ENCODE measurements at regions not wholly inside any gene's neighbourhood (a gene's known extent, or its start where the extent isn't known, plus 50 kb on each side); places are given as distances from the start of the nearest gene placed in this dataset.

DNA sequence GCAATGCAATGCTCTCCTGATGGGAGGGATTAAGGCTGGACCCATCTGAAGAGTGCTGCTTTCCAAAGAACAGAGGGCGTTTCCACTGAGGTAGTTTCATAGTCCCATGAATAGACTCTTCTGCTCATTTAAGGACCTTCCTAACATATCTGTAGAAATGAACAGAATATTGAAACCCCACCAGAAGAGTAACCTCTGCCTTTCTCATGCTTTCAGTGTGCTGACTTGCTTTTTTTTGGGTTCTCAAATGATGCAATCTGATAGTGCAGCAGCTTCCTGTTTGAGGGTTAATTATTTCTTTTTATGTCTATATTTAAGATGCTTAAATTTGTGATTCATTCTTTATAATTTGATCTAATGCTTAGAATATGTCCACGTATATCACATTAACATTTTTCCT is 82.2 kb downstream of the GATA3 start:
- peaks cover 2% of the 10 kb centered on the region for H3K9me3 ChIP-seq (ENCODE audit: insufficient read depth, low read depth, low read length)
- no peak overlapping the region for H3K4me2 ChIP-seq (ENCODE audit: low read length)

DNA sequence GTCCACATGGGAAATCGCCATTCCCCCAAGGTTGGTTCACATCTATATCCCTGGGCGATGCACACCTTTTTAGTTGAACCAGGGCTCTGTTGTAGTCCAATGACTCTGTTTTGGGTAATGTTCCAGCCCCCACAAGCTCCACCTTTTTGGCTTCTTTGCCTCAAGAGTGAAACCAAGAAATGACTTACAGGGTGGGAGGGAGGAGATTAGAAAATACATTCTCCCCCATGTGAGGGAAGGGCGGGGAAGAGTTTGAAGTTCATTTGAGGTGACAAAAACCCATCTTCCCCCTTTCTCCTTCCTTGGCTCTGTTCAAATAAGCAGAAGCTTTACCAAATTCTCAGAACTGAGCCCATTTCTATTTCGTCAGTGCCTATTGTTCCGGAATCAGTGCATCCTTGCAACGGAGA is 82.8 kb downstream of the GATA3 start:
- Histone ChIP-seq H3K9me3 (ENCODE audit: insufficient read depth, low read depth, low read length) (peaks cover 2% of the 10 kb centered on the region), H3K36me3 (ENCODE audit: control insufficient read depth in 1 of 2, insufficient read depth in 2 of 2, low read length in 2 of 2) (no peaks in the 10 kb centered on the region), H3K4me2 (ENCODE audit: low read length) (no peak overlapping the region), H3K4me3 (ENCODE audit: low read depth, low read length) (no peak overlapping the region), H3K4ac (ENCODE audit: low read depth, low read length) (no peak overlapping the region), H2BK12ac (ENCODE audit: low read length) (no peak overlapping the region), H2BK5ac (ENCODE audit: low read depth, low read length, poor library complexity) (no peak overlapping the region), H4K12ac (ENCODE audit: low read depth, low read length) (no peak overlapping the region), H2AK5ac (ENCODE audit: low read length) (no peak overlapping the region), H3K27me3 (ENCODE audit: insufficient read depth, low read length) (no peaks in the 10 kb centered on the region), H3K79me1 (ENCODE audit: low read length) (no peaks in the 10 kb centered on the region), H3K14ac (ENCODE audit: low read length) (no peak overlapping the region), H4K91ac (ENCODE audit: low read depth, low read length) (no peak overlapping the region), H3K18ac (ENCODE audit: low read length) (no peak overlapping the region), H3K9ac (ENCODE audit: low read length) (no peak overlapping the region), H3K23ac (ENCODE audit: low read length) (no peak overlapping the region), H2AFZ (ENCODE audit: insufficient read depth, low read length, poor library complexity) (no peak overlapping the region), H2BK120ac (ENCODE audit: insufficient read depth, low read length, poor library complexity) (no peak overlapping the region), H3K4me1 (ENCODE audit: control insufficient read depth in 1 of 2, insufficient read depth in 2 of 2, low read length in 2 of 2) (no peaks in the 10 kb centered on the region), H3K27ac (ENCODE audit: low read depth, low read length) (no peak overlapping the region), H4K8ac (ENCODE audit: low read depth, low read length) (no peak overlapping the region), H3K79me2 (ENCODE audit: control insufficient read depth, insufficient read depth, low read length, poor library complexity) (no peaks in the 10 kb centered on the region)
- no CpG with 5 or more reads among the region's 6 CpGs for WGBS (ENCODE audit: extremely low coverage, insufficient coverage, insufficient read length)
- DNase-seq: no peak

More for the DNA sequence above, 82.2 kb downstream of the GATA3 start:
- Histone ChIP-seq H3K23ac (ENCODE audit: low read length) (no peak overlapping the region), H4K91ac (ENCODE audit: low read depth, low read length) (no peak overlapping the region), H4K8ac (ENCODE audit: low read depth, low read length) (no peak overlapping the region), H3K4me1 (ENCODE audit: control insufficient read depth in 1 of 2, insufficient read depth in 2 of 2, low read length in 2 of 2) (no peaks in the 10 kb centered on the region), H3K79me2 (ENCODE audit: control insufficient read depth, insufficient read depth, low read length, poor library complexity) (no peaks in the 10 kb centered on the region), H3K4me3 (ENCODE audit: low read depth, low read length) (no peak overlapping the region), H3K36me3 (ENCODE audit: control insufficient read depth in 1 of 2, insufficient read depth in 2 of 2, low read length in 2 of 2) (no peaks in the 10 kb centered on the region), H3K79me1 (ENCODE audit: low read length) (no peaks in the 10 kb centered on the region), H3K27me3 (ENCODE audit: insufficient read depth, low read length) (no peaks in the 10 kb centered on the region), H3K14ac (ENCODE audit: low read length) (no peak overlapping the region), H2BK120ac (ENCODE audit: insufficient read depth, low read length, poor library complexity) (no peak overlapping the region), H2AK5ac (ENCODE audit: low read length) (no peak overlapping the region), H3K4ac (ENCODE audit: low read depth, low read length) (no peak overlapping the region), H2AFZ (ENCODE audit: insufficient read depth, low read length, poor library complexity) (no peak overlapping the region), H4K12ac (ENCODE audit: low read depth, low read length) (no peak overlapping the region), H3K27ac (ENCODE audit: low read depth, low read length) (no peak overlapping the region), H3K18ac (ENCODE audit: low read length) (no peak overlapping the region), H3K9ac (ENCODE audit: low read length) (no peak overlapping the region), H2BK12ac (ENCODE audit: low read length) (no peak overlapping the region), H2BK5ac (ENCODE audit: low read depth, low read length, poor library complexity) (no peak overlapping the region)
- DNase-seq: no peak
- WGBS (ENCODE audit: extremely low coverage, insufficient coverage, insufficient read length): no CpG with 5 or more reads among the region's 2 CpGs

DNA sequence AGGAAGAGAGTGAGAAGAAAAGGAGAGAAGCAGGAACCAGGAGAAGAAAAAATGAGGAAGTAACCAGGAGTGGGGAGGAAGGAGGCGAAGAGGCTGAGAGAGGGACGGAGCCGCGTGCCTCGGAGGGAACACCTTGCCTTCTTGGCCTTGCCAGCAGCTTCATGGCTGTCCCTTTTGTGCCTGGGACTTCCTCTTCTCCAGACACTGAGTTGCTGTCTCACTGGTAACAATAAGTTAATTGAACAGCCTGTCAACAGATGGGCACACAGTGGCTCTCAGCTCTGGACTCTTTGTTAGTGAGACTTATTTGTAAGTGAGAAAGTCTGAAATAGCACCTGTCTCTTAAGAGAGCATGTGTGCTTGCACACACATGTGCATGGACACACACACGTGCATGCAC is 83.2 kb downstream of the GATA3 start:
- Histone ChIP-seq H3K4me2 (ENCODE audit: low read length) (no peak overlapping the region), H2AK5ac (ENCODE audit: low read length) (no peak overlapping the region), H3K4ac (ENCODE audit: low read depth, low read length) (no peak overlapping the region), H3K9me3 (ENCODE audit: insufficient read depth, low read depth, low read length) (peaks cover 2% of the 10 kb centered on the region), H2BK120ac (ENCODE audit: insufficient read depth, low read length, poor library complexity) (no peak overlapping the region), H3K27ac (ENCODE audit: low read depth, low read length) (no peak overlapping the region), H4K91ac (ENCODE audit: low read depth, low read length) (no peak overlapping the region), H3K79me1 (ENCODE audit: low read length) (no peaks in the 10 kb centered on the region), H3K4me1 (ENCODE audit: control insufficient read depth in 1 of 2, insufficient read depth in 2 of 2, low read length in 2 of 2) (no peaks in the 10 kb centered on the region), H3K9ac (ENCODE audit: low read length) (no peak overlapping the region), H3K14ac (ENCODE audit: low read length) (no peak overlapping the region), H4K12ac (ENCODE audit: low read depth, low read length) (no peak overlapping the region), H3K27me3 (ENCODE audit: insufficient read depth, low read length) (no peaks in the 10 kb centered on the region), H2BK12ac (ENCODE audit: low read length) (no peak overlapping the region), H3K18ac (ENCODE audit: low read length) (no peak overlapping the region), H2AFZ (ENCODE audit: insufficient read depth, low read length, poor library complexity) (no peak overlapping the region), H3K36me3 (ENCODE audit: control insufficient read depth in 1 of 2, insufficient read depth in 2 of 2, low read length in 2 of 2) (no peaks in the 10 kb centered on the region), H2BK5ac (ENCODE audit: low read depth, low read length, poor library complexity) (no peak overlapping the region), H3K79me2 (ENCODE audit: control insufficient read depth, insufficient read depth, low read length, poor library complexity) (no peaks in the 10 kb centered on the region), H4K8ac (ENCODE audit: low read depth, low read length) (no peak overlapping the region), H3K4me3 (ENCODE audit: low read depth, low read length) (no peak overlapping the region), H3K23ac (ENCODE audit: low read length) (no peak overlapping the region)
- no CpG with 5 or more reads among the region's 6 CpGs for WGBS (ENCODE audit: extremely low coverage, insufficient coverage, insufficient read length)
- no peak for DNase-seq

DNA sequence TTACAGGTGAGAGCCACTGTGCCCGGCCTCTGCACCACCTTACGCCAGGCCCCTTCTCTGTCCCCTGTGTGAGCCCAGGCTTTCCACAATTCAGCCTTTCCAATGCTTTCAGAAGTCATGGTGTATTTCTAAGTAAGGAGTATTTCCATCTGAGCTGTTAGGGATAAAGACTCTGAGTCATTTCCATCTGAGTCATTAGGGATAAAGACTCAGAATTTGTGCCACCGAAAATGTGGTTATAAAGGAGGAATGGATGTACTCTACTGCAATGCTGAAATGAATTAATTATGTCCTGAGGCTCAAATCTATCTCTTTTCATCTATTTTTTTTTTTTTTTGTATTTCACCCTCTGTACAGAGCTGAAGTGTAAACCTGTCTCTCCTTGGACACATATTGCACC is 84.0 kb downstream of the GATA3 start:
- Histone ChIP-seq H2BK120ac (ENCODE audit: insufficient read depth, low read length, poor library complexity) (no peak overlapping the region), H3K27me3 (ENCODE audit: insufficient read depth, low read length) (no peaks in the 10 kb centered on the region), H3K27ac (ENCODE audit: low read depth, low read length) (no peak overlapping the region), H3K4me1 (ENCODE audit: control insufficient read depth in 1 of 2, insufficient read depth in 2 of 2, low read length in 2 of 2) (no peaks in the 10 kb centered on the region), H3K18ac (ENCODE audit: low read length) (no peak overlapping the region), H3K14ac (ENCODE audit: low read length) (no peak overlapping the region), H4K91ac (ENCODE audit: low read depth, low read length) (no peak overlapping the region), H3K4me3 (ENCODE audit: low read depth, low read length) (no peak overlapping the region), H2AFZ (ENCODE audit: insufficient read depth, low read length, poor library complexity) (no peak overlapping the region), H2BK12ac (ENCODE audit: low read length) (no peak overlapping the region), H2AK5ac (ENCODE audit: low read length) (no peak overlapping the region), H3K36me3 (ENCODE audit: control insufficient read depth in 1 of 2, insufficient read depth in 2 of 2, low read length in 2 of 2) (no peaks in the 10 kb centered on the region), H3K4ac (ENCODE audit: low read depth, low read length) (no peak overlapping the region), H4K12ac (ENCODE audit: low read depth, low read length) (no peak overlapping the region), H3K9me3 (ENCODE audit: insufficient read depth, low read depth, low read length) (peaks cover 2% of the 10 kb centered on the region), H2BK5ac (ENCODE audit: low read depth, low read length, poor library complexity) (no peak overlapping the region), H3K23ac (ENCODE audit: low read length) (no peak overlapping the region), H3K79me2 (ENCODE audit: control insufficient read depth, insufficient read depth, low read length, poor library complexity) (no peaks in the 10 kb centered on the region), H3K4me2 (ENCODE audit: low read length) (no peak overlapping the region), H3K79me1 (ENCODE audit: low read length) (no peaks in the 10 kb centered on the region), H4K8ac (ENCODE audit: low read depth, low read length) (no peak overlapping the region), H3K9ac (ENCODE audit: low read length) (no peak overlapping the region)
- WGBS (ENCODE audit: extremely low coverage, insufficient coverage, insufficient read length): no CpG with 5 or more reads among the region's 3 CpGs
- DNase-seq: no peak
